AG04450 (cell line): ENCODE measurements at regions not wholly inside any gene's neighbourhood (a gene's known extent, or its start where the extent isn't known, plus 50 kb on each side); places are given as distances from the start of the nearest gene placed in this dataset.

Source experiments
- CTCF ChIA-PET: fragments of 300-600, 350-600 bp; formaldehyde crosslinking; extraction: SDS; loops from one replicate; lab custom pipeline; 2022; ENCODE audit warnings: antibody characterized with exemption, inconsistent platforms; lab: Charles Lee
- POLR2A ChIA-PET: fragments of 350-600 bp; formaldehyde crosslinking; extraction: SDS; loops from one replicate; lab custom pipeline; 2021; ENCODE audit warnings: antibody characterized with exemption, inconsistent platforms; lab: Yijun Ruan, JAX
- DNase-seq: peaks from one replicate; pipeline ENCODE4 v3.0.0-alpha.2; 2011; ENCODE audit warnings: low read depth, low spot score
- H3K27ac ChIP-seq: one replicate; pipeline ENCODE4 v1.5.1; 2012; ENCODE audit warnings: low read depth, low read length, control low read depth
- H3K27me3 ChIP-seq: one replicate; pipeline ENCODE4 v1.6.0; 2012; ENCODE audit warnings: low read length; ENCODE audit not compliant: control insufficient read depth, insufficient read depth
- H3K4me3 ChIP-seq: 2 replicates; pipeline ENCODE4 v1.5.1; 2011; ENCODE audit warnings: mild to moderate bottlenecking, low read depth, low read length, control low read depth
- H3K9me3 ChIP-seq: 2 replicates; pipeline ENCODE4 v1.5.1; 2012; ENCODE audit warnings: low read length; ENCODE audit not compliant: control insufficient read depth, insufficient read depth
- CTCF ChIP-seq: IDR thresholded peaks from 2 replicates; pipeline ENCODE4 v1.5.1; 2011; ENCODE audit warnings: low read depth, low read length, control low read depth, inconsistent platforms

- peaks cover 2% of the 10 kb centered on the region for H3K27me3 ChIP-seq
- H3K4me3 ChIP-seq, result no peak overlapping the region
- ChIA-PET POLR2A (no interaction called here), CTCF (no interaction called here)
- H3K9me3 ChIP-seq, result no peaks in the 10 kb centered on the region; the same call in 1 of the 2 replicates
- DNase-seq, result no peak
- TF ChIP-seq CTCF, result no peak
- no peak overlapping the region for H3K27ac ChIP-seq
These were observed 995.9 kb downstream of the MCTP2 start for GRCh38 chr15:95227235-95227634.

GRCh38 chr15:95228856-95229555 is 997.6 kb downstream of the MCTP2 start:
- Histone ChIP-seq H3K9me3 (no peaks in the 10 kb centered on the region), H3K27ac (no peak overlapping the region), H3K27me3 (peaks cover 2% of the 10 kb centered on the region), H3K4me3 (no peak overlapping the region)
- TF ChIP-seq CTCF, result no peak
- POLR2A ChIA-PET, result no interaction called here
- no peak for DNase-seq
- CTCF ChIA-PET, result no interaction called here

- no peak for DNase-seq
- Histone ChIP-seq H3K27me3 (peaks cover 2% of the 10 kb centered on the region), H3K9me3 (peaks cover 6% of the 10 kb centered on the region; the same call in 1 of the 2 replicates), H3K4me3 (no peak overlapping the region), H3K27ac (no peak overlapping the region)
- POLR2A ChIA-PET, result no interaction called here
- TF ChIP-seq CTCF, result no peak
- CTCF ChIA-PET, result no interaction called here
These were observed 1003.7 kb downstream of the MCTP2 start for GRCh38 chr15:95235033-95235432.

GRCh38 chr15:95247071-95247984 is 1016.0 kb downstream of the MCTP2 start:
- ChIA-PET CTCF (interaction anchor here (1.1 to 2.0 kb wide), 4 partner anchors 12 to 1080 kb away, joined by 3 to 8 read pairs (median 6); no protein-coding TSS in a partner anchor), POLR2A (interaction anchor here (1.2 kb wide), 1 partner anchor 231 kb away, joined by 5 read pairs; no protein-coding TSS in a partner anchor)
- H3K9me3 ChIP-seq, result peaks cover 2% of the 10 kb centered on the region; the same call in 1 of the 2 replicates
- H3K27me3 ChIP-seq, result no peaks in the 10 kb centered on the region
- H3K27ac ChIP-seq, result peak overlapping the region; percentile 62
- TF ChIP-seq CTCF, result no peak
- DNase-seq, result peak; percentile 86
- H3K4me3 ChIP-seq, result no peak overlapping the region
